Breast epithelium (tissue), 3 donors: ENCODE measurements at regions not wholly inside any gene's neighbourhood (a gene's known extent, or its start where the extent isn't known, plus 50 kb on each side); places are given as distances from the start of the nearest gene placed in this dataset.

Experiments
- POLR2AphosphoS5 ChIP-seq, 3 donors: sonication (generic); formaldehyde crosslinking; IDR thresholded peaks; one replicate each; pipeline ENCODE4 v1.6.1; 2017; ENCODE audit warnings: antibody characterized with exemption in 3 of 3
- TF ChIP-seq, protein P1 (sequence below), 3 donors: fragments of 450-650 bp; IDR thresholded peaks; one replicate each; pipeline ENCODE4 v1.5.1; 2016 to 2017; ENCODE audit warnings: antibody characterized with exemption in 3 of 3, mild to moderate bottlenecking in 3 of 3, moderate library complexity in 3 of 3

- no peak for TF ChIP-seq POLR2AphosphoS5 (IDR thresholded peaks at IDR 0.05)
- TF ChIP-seq, protein P1, sequence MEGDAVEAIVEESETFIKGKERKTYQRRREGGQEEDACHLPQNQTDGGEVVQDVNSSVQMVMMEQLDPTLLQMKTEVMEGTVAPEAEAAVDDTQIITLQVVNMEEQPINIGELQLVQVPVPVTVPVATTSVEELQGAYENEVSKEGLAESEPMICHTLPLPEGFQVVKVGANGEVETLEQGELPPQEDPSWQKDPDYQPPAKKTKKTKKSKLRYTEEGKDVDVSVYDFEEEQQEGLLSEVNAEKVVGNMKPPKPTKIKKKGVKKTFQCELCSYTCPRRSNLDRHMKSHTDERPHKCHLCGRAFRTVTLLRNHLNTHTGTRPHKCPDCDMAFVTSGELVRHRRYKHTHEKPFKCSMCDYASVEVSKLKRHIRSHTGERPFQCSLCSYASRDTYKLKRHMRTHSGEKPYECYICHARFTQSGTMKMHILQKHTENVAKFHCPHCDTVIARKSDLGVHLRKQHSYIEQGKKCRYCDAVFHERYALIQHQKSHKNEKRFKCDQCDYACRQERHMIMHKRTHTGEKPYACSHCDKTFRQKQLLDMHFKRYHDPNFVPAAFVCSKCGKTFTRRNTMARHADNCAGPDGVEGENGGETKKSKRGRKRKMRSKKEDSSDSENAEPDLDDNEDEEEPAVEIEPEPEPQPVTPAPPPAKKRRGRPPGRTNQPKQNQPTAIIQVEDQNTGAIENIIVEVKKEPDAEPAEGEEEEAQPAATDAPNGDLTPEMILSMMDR (IDR thresholded peaks at IDR 0.05), result no peak
Observed at GRCh38 chrX:4028151-4028550, 314.7 kb upstream of the PRKX start.
